WI38 (cell line): ENCODE measurements at regions not wholly inside any gene's neighbourhood (a gene's known extent, or its start where the extent isn't known, plus 50 kb on each side); places are given as distances from the start of the nearest gene placed in this dataset.

Source experiments
- H3K4me3 ChIP-seq: 2 replicates; pipeline ENCODE4 v1.5.1; 2011; ENCODE audit warnings: low read depth, mild to moderate bottlenecking, control low read depth, low read length
- CTCF ChIP-seq: IDR thresholded peaks from 2 replicates; pipeline ENCODE4 v1.5.1; 2012; ENCODE audit warnings: low read depth, mild to moderate bottlenecking, control low read depth, low read length

- TF ChIP-seq CTCF, result no peak
These were observed 1689.1 kb downstream of the KCNT2 start for GRCh38 chr1:194919146-194919545.

DNA sequence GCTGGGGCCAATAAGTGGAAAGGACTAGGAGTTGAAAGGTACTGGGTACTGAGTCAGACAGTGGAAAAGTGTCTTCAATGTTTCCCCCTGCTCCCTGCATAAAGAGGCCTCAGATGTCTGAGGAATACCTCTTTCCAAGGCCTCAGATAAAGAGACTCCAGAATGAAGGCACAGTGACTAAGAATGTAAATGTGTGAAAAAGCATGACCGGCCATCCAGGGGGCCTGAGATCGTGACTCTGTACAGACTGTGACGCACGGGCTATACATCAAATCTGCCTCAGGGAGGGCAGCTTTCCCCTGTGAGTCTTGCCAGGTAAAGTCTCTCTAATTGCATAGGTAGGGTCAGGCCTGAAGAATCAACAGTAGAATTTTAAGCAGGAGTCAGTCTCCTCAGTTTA, 1690.5 kb downstream of the KCNT2 start:
- no peak for TF ChIP-seq CTCF
- no peak overlapping the region for H3K4me3 ChIP-seq

More at GRCh38 chr1:194919146-194919545, 1689.1 kb downstream of the KCNT2 start:
- H3K4me3 ChIP-seq, result no peak overlapping the region

- no peak overlapping the region for H3K4me3 ChIP-seq
- no peak for TF ChIP-seq CTCF
These were observed 1699.6 kb downstream of the KCNT2 start for GRCh38 chr1:194908643-194909042.

- H3K4me3 ChIP-seq, result no peak overlapping the region
- no peak for TF ChIP-seq CTCF
These were observed 1704.7 kb downstream of the KCNT2 start for GRCh38 chr1:194903524-194903923.

- no peak overlapping the region for H3K4me3 ChIP-seq
- TF ChIP-seq CTCF, result no peak
These were observed 1702.9 kb upstream of the B3GALT2 start for GRCh38 chr1:194889310-194889709.

- no peak for TF ChIP-seq CTCF
- no peak overlapping the region for H3K4me3 ChIP-seq
These were observed 1684.4 kb upstream of the B3GALT2 start for GRCh38 chr1:194870860-194871259.

DNA sequence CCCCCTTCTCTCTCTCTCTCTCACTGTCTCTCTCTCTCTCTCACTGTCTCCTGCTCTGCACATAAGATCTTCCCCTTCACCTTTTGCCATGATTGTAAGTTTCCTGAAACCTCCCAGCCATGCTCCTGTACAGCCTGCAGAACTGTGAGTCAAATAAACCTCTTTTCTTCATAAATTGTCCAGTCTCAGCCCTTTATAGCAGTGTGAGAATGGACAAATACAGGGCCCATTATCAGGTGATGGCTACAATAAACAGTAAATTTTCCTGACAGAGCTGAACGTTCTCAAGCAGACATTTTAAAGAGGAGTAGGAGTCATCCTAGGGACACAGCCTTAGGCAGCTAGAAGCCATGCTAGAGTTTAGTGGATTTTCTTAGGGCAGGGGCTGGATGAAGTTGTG, 1679.7 kb upstream of the B3GALT2 start:
- no peak for TF ChIP-seq CTCF
- no peak overlapping the region for H3K4me3 ChIP-seq
